Smooth muscle cell (in vitro differentiated cells): ENCODE measurements at regions not wholly inside any gene's neighbourhood (a gene's known extent, or its start where the extent isn't known, plus 50 kb on each side); places are given as distances from the start of the nearest gene placed in this dataset.
A peak's percentile ranks its signal among the peaks of the same experiment; 100 is the strongest.

Experiments used
- DNase-seq: peaks from one replicate; lab custom pipeline; 2025; ENCODE audit not compliant: unreplicated experiment; lab: John Stamatoyannopoulos, UW
- H2AFZ ChIP-seq: fragments of 200-600 bp; sonication (generic); 2 replicates; pipeline ENCODE4 v1.6.0; 2016; ENCODE audit warnings: antibody characterized with exemption, low read depth, mild to moderate bottlenecking
- H3F3A ChIP-seq: fragments of 200-600 bp; sonication (generic); 2 replicates; pipeline ENCODE4 v1.6.0; 2017; ENCODE audit warnings: antibody characterized with exemption, low read depth
- H3K27ac ChIP-seq: fragments of 200-600 bp; sonication (generic); 2 replicates; pipeline ENCODE4 v1.5.1; 2016; ENCODE audit warnings: low read depth, mild to moderate bottlenecking
- H3K27me3 ChIP-seq: fragments of 200-600 bp; sonication (generic); 2 replicates; pipeline ENCODE4 v1.6.1; 2016; ENCODE audit warnings: low read depth, mild to moderate bottlenecking
- H3K36me3 ChIP-seq: fragments of 200-600 bp; sonication (generic); 2 replicates; pipeline ENCODE4 v1.5.1; 2016; ENCODE audit warnings: low read depth
- H3K4me1 ChIP-seq: fragments of 200-600 bp; sonication (generic); 2 replicates; pipeline ENCODE4 v1.5.1; 2016; ENCODE audit warnings: low read depth
- H3K4me2 ChIP-seq: fragments of 200-600 bp; sonication (generic); 2 replicates; pipeline ENCODE4 v1.6.0; 2016; ENCODE audit warnings: mild to moderate bottlenecking
- H3K4me3 ChIP-seq: fragments of 200-600 bp; sonication (generic); 2 replicates; pipeline ENCODE4 v1.5.1; 2016; ENCODE audit warnings: mild to moderate bottlenecking
- H3K79me2 ChIP-seq: fragments of 200-600 bp; sonication (generic); 2 replicates; pipeline ENCODE4 v1.6.0; 2016; ENCODE audit warnings: low read depth, mild to moderate bottlenecking
- H3K9ac ChIP-seq: fragments of 200-600 bp; sonication (generic); 2 replicates; pipeline ENCODE4 v1.6.0; 2016; ENCODE audit warnings: low read depth
- H3K9me3 ChIP-seq: fragments of 200-600 bp; sonication (generic); replicated peaks from 2 replicates; pipeline ENCODE4 v1.5.1; 2016; ENCODE audit warnings: low read depth
- H4K20me1 ChIP-seq: fragments of 200-600 bp; sonication (generic); 2 replicates; pipeline ENCODE4 v1.6.0; 2016; ENCODE audit warnings: low read depth
- CTCF ChIP-seq: fragments of 200-600 bp; sonication (generic); IDR thresholded peaks from 2 replicates; pipeline ENCODE4 v1.5.1; 2017; ENCODE audit warnings: borderline replicate concordance, mild to moderate bottlenecking, antibody characterized with exemption; ENCODE audit not compliant: insufficient read depth, poor library complexity, severe bottlenecking
- WGBS: methylation state at CpG from one replicate; pipeline ENCODE4 v1.1.7; 2016; ENCODE audit warnings: low lambda C conversion rate; 5-methylcytosine and 5-hydroxymethylcytosine counted together

GRCh38 chr5:114658194-114658593 is 296.3 kb downstream of the KCNN2 start:
- no peak for TF ChIP-seq CTCF
- Histone ChIP-seq H3K27me3 (no peaks in the 10 kb centered on the region), H2AFZ (no peak overlapping the region), H3F3A (peaks cover 10% of the 10 kb centered on the region), H3K27ac (peak overlapping the region; percentile 81), H3K9me3 (no peaks in the 10 kb centered on the region), H3K79me2 (no peaks in the 10 kb centered on the region), H3K4me3 (no peak overlapping the region), H3K36me3 (no peaks in the 10 kb centered on the region), H3K4me1 (peaks cover 7% of the 10 kb centered on the region), H4K20me1 (no peaks in the 10 kb centered on the region), H3K4me2 (peak overlapping the region; percentile 68), H3K9ac (peak overlapping the region; percentile 45)
- DNase-seq: no peak
- WGBS: 6% methylated on average over 1 of the region's 1 CpG

GRCh38 chr5:114657342-114658130 is 295.7 kb downstream of the KCNN2 start:
- no peak overlapping the region for H3K4me3 ChIP-seq
- TF ChIP-seq CTCF: no peak
- peaks cover 7% of the 10 kb centered on the region for H3K4me1 ChIP-seq
- H3K79me2 ChIP-seq: no peaks in the 10 kb centered on the region
- no peak for DNase-seq
- no peak overlapping the region for H2AFZ ChIP-seq
- H3F3A ChIP-seq: peaks cover 10% of the 10 kb centered on the region
- no peaks in the 10 kb centered on the region for H3K27me3 ChIP-seq
- no peaks in the 10 kb centered on the region for H4K20me1 ChIP-seq
- WGBS: 24% methylated on average over 6 of the region's 6 CpGs
- peak overlapping the region; percentile 68 for H3K4me2 ChIP-seq
- no peaks in the 10 kb centered on the region for H3K9me3 ChIP-seq
- H3K9ac ChIP-seq: peak overlapping the region; percentile 45
- no peaks in the 10 kb centered on the region for H3K36me3 ChIP-seq
- H3K27ac ChIP-seq: peak overlapping the region; percentile 81

- no peak overlapping the region for H3K4me2 ChIP-seq
- H3K4me3 ChIP-seq: no peak overlapping the region
- H2AFZ ChIP-seq: no peak overlapping the region
- H3K27me3 ChIP-seq: no peaks in the 10 kb centered on the region
- no peaks in the 10 kb centered on the region for H3F3A ChIP-seq
- no peaks in the 10 kb centered on the region for H3K9me3 ChIP-seq
- no peak overlapping the region for H3K9ac ChIP-seq
- WGBS: 92% methylated on average over 1 of the region's 1 CpG
- DNase-seq: no peak
- no peaks in the 10 kb centered on the region for H3K36me3 ChIP-seq
- no peaks in the 10 kb centered on the region for H4K20me1 ChIP-seq
- no peak overlapping the region for H3K27ac ChIP-seq
- TF ChIP-seq CTCF: no peak
- no peaks in the 10 kb centered on the region for H3K79me2 ChIP-seq
- H3K4me1 ChIP-seq: no peaks in the 10 kb centered on the region
Measured at GRCh38 chr5:114649878-114650277, 288.0 kb downstream of the KCNN2 start.

GRCh38 chr5:114648940-114649339 is 287.1 kb downstream of the KCNN2 start:
- Histone ChIP-seq H3K36me3 (no peaks in the 10 kb centered on the region), H3K79me2 (no peaks in the 10 kb centered on the region), H3K4me1 (no peaks in the 10 kb centered on the region), H3K4me2 (no peak overlapping the region), H3K9ac (no peak overlapping the region), H2AFZ (no peak overlapping the region), H4K20me1 (no peaks in the 10 kb centered on the region), H3K9me3 (no peaks in the 10 kb centered on the region), H3K4me3 (no peak overlapping the region), H3K27ac (no peak overlapping the region), H3K27me3 (no peaks in the 10 kb centered on the region), H3F3A (no peaks in the 10 kb centered on the region)
- WGBS: 93% methylated on average over 2 of the region's 2 CpGs
- no peak for DNase-seq
- no peak for TF ChIP-seq CTCF
